ENCODE measurements at regions not wholly inside any gene's neighbourhood (a gene's known extent, or its start where the extent isn't known, plus 50 kb on each side); places are given as distances from the start of the nearest gene placed in this dataset.

GRCh38 chr15:93585012-93585411, 496.0 kb upstream of the RGMA start:
- DNase-seq = no peak
- Mint-ChIP-seq H3K4me3 (no peak overlapping the region), H3K27me3 (peaks cover 55 to 59% of the 10 kb centered on the region in 2 donors), H3K4me1 (ENCODE audit: low read depth in 2 of 2) (no peaks in the 10 kb centered on the region), H3K27ac (no peak overlapping the region), H3K36me3 (ENCODE audit: insufficient read depth) (no peaks in the 10 kb centered on the region), H3K9me3 (no peaks in the 10 kb centered on the region)
- ATAC-seq (replicated peaks) = no peak

GRCh38 chr15:93583968-93584367, 495.0 kb upstream of the RGMA start:
- no peaks in the 10 kb centered on the region for H3K36me3 Mint-ChIP-seq (ENCODE audit: insufficient read depth)
- DNase-seq (no peak), ATAC-seq (replicated peaks) (no peak)
- peaks cover 50 to 56% of the 10 kb centered on the region in 2 donors for H3K27me3 Mint-ChIP-seq
- H3K9me3 Mint-ChIP-seq = peaks cover 4 to 5% of the 10 kb centered on the region in 2 donors
- no peak overlapping the region for H3K27ac Mint-ChIP-seq
- H3K4me3 Mint-ChIP-seq = no peak overlapping the region
- H3K4me1 Mint-ChIP-seq (ENCODE audit: low read depth in 2 of 2) = no peaks in the 10 kb centered on the region

- Mint-ChIP-seq H3K9me3 (peaks cover 4 to 7% of the 10 kb centered on the region in 2 donors), H3K36me3 (ENCODE audit: insufficient read depth) (no peaks in the 10 kb centered on the region), H3K27ac (no peak overlapping the region), H3K4me1 (ENCODE audit: low read depth in 2 of 2) (no peaks in the 10 kb centered on the region), H3K27me3 (peaks cover 50 to 57% of the 10 kb centered on the region in 2 donors), H3K4me3 (no peak overlapping the region)
- DNase-seq (no peak), ATAC-seq (replicated peaks) (no peak)
Observed at GRCh38 chr15:93583552-93583951, 494.5 kb upstream of the RGMA start.

GRCh38 chr15:93570527-93570926, 481.5 kb upstream of the RGMA start:
- no peaks in the 10 kb centered on the region for H3K4me1 Mint-ChIP-seq (ENCODE audit: low read depth in 2 of 2)
- no peaks in the 10 kb centered on the region for H3K36me3 Mint-ChIP-seq (ENCODE audit: insufficient read depth)
- H3K9me3 Mint-ChIP-seq = no peaks in the 10 kb centered on the region
- H3K27ac Mint-ChIP-seq = no peak overlapping the region
- no peak overlapping the region for H3K4me3 Mint-ChIP-seq
- ATAC-seq (replicated peaks) = no peak
- H3K27me3 Mint-ChIP-seq = peaks cover 28 to 34% of the 10 kb centered on the region in 2 donors
- no peak for DNase-seq

GRCh38 chr15:93566762-93567161, 477.8 kb upstream of the RGMA start:
- Mint-ChIP-seq H3K9me3 (no peaks in the 10 kb centered on the region), H3K27ac (no peak overlapping the region), H3K36me3 (ENCODE audit: insufficient read depth) (no peaks in the 10 kb centered on the region), H3K4me1 (ENCODE audit: low read depth in 2 of 2) (no peaks in the 10 kb centered on the region), H3K27me3 (peaks cover 29 to 31% of the 10 kb centered on the region in 2 donors), H3K4me3 (no peak overlapping the region)
- no peak for DNase-seq
- no peak for ATAC-seq (replicated peaks)

- no peaks in the 10 kb centered on the region for H3K36me3 Mint-ChIP-seq (ENCODE audit: insufficient read depth)
- no peaks in the 10 kb centered on the region for H3K9me3 Mint-ChIP-seq
- no peak overlapping the region for H3K4me3 Mint-ChIP-seq
- DNase-seq = no peak
- no peaks in the 10 kb centered on the region for H3K4me1 Mint-ChIP-seq (ENCODE audit: low read depth in 2 of 2)
- ATAC-seq (replicated peaks) = no peak
- H3K27me3 Mint-ChIP-seq = peaks cover 20 to 22% of the 10 kb centered on the region in 2 donors
- H3K27ac Mint-ChIP-seq = no peak overlapping the region
Observed at GRCh38 chr15:93565201-93565600, 476.2 kb upstream of the RGMA start.

GRCh38 chr15:93563218-93563617, 474.2 kb upstream of the RGMA start:
- ATAC-seq (replicated peaks) (no peak), DNase-seq (no peak)
- H3K27ac Mint-ChIP-seq = no peak overlapping the region
- no peaks in the 10 kb centered on the region for H3K4me1 Mint-ChIP-seq (ENCODE audit: low read depth in 2 of 2)
- no peaks in the 10 kb centered on the region for H3K36me3 Mint-ChIP-seq (ENCODE audit: insufficient read depth)
- H3K4me3 Mint-ChIP-seq = no peak overlapping the region
- H3K9me3 Mint-ChIP-seq = no peaks in the 10 kb centered on the region
- H3K27me3 Mint-ChIP-seq = peaks cover 38 to 42% of the 10 kb centered on the region in 2 donors

- ATAC-seq (replicated peaks) = no peak
- no peak overlapping the region for H3K27ac Mint-ChIP-seq
Observed at GRCh38 chr15:93562395-93563123, 473.5 kb upstream of the RGMA start.

GRCh38 chr15:93557696-93558095, 468.7 kb upstream of the RGMA start:
- no peaks in the 10 kb centered on the region for H3K4me1 Mint-ChIP-seq (ENCODE audit: low read depth in 2 of 2)
- no peak overlapping the region for H3K4me3 Mint-ChIP-seq
- H3K27me3 Mint-ChIP-seq = peaks cover 26 to 41% of the 10 kb centered on the region in 2 donors
- no peak for DNase-seq
- H3K27ac Mint-ChIP-seq = no peak overlapping the region
- no peak for ATAC-seq (replicated peaks)
- no peaks in the 10 kb centered on the region for H3K36me3 Mint-ChIP-seq (ENCODE audit: insufficient read depth)
- no peaks in the 10 kb centered on the region for H3K9me3 Mint-ChIP-seq

More at GRCh38 chr15:93562395-93563123, 473.5 kb upstream of the RGMA start:
- peaks cover 38 to 46% of the 10 kb centered on the region in 2 donors for H3K27me3 Mint-ChIP-seq
- no peaks in the 10 kb centered on the region for H3K36me3 Mint-ChIP-seq (ENCODE audit: insufficient read depth)
- H3K4me3 Mint-ChIP-seq = no peak overlapping the region
- no peaks in the 10 kb centered on the region for H3K4me1 Mint-ChIP-seq (ENCODE audit: low read depth in 2 of 2)
- no peaks in the 10 kb centered on the region for H3K9me3 Mint-ChIP-seq
- DNase-seq = no peak

- Mint-ChIP-seq H3K4me3 (no peak overlapping the region), H3K36me3 (ENCODE audit: insufficient read depth) (no peaks in the 10 kb centered on the region), H3K9me3 (no peaks in the 10 kb centered on the region), H3K4me1 (ENCODE audit: low read depth in 2 of 2) (no peaks in the 10 kb centered on the region), H3K27ac (no peak overlapping the region), H3K27me3 (peaks cover 20 to 33% of the 10 kb centered on the region in 2 donors)
- ATAC-seq (replicated peaks) (no peak), DNase-seq (no peak)
Observed at GRCh38 chr15:93553167-93553935, 464.3 kb upstream of the RGMA start.

- ATAC-seq (replicated peaks) (no peak), DNase-seq (no peak)
- Mint-ChIP-seq H3K4me1 (ENCODE audit: low read depth in 2 of 2) (peaks cover 0 to 1% of the 10 kb centered on the region in 2 donors), H3K27me3 (peaks cover 19 to 54% of the 10 kb centered on the region in 2 donors), H3K27ac (no peak overlapping the region), H3K9me3 (no peaks in the 10 kb centered on the region), H3K36me3 (ENCODE audit: insufficient read depth) (no peaks in the 10 kb centered on the region), H3K4me3 (no peak overlapping the region)
Observed at GRCh38 chr15:93543093-93543492, 454.1 kb upstream of the RGMA start.

GRCh38 chr15:93527374-93528050, 438.5 kb upstream of the RGMA start:
- Mint-ChIP-seq H3K27me3 (peaks cover 33 to 66% of the 10 kb centered on the region in 2 donors), H3K9me3 (no peaks in the 10 kb centered on the region), H3K4me3 (no peak overlapping the region), H3K36me3 (ENCODE audit: insufficient read depth) (no peaks in the 10 kb centered on the region), H3K27ac (no peak overlapping the region), H3K4me1 (ENCODE audit: low read depth in 2 of 2) (no peaks in the 10 kb centered on the region)
- ATAC-seq (replicated peaks) (no peak), DNase-seq (no peak)

- Mint-ChIP-seq H3K36me3 (ENCODE audit: insufficient read depth) (no peaks in the 10 kb centered on the region), H3K27ac (no peak overlapping the region), H3K27me3 (peaks cover 37 to 48% of the 10 kb centered on the region in 2 donors), H3K9me3 (no peaks in the 10 kb centered on the region), H3K4me1 (ENCODE audit: low read depth in 2 of 2) (no peaks in the 10 kb centered on the region), H3K4me3 (no peak overlapping the region)
- no peak for DNase-seq
- no peak for ATAC-seq (replicated peaks)
Observed at GRCh38 chr15:93524432-93524831, 435.4 kb upstream of the RGMA start.

Measured in effector memory CD8-positive, alpha-beta T cell (primary cell).